ENCODE measurements at regions not wholly inside any gene's neighbourhood (a gene's known extent, or its start where the extent isn't known, plus 50 kb on each side); places are given as distances from the start of the nearest gene placed in this dataset.
"Not testable (repeated sequence)": the region's sequence is repeated elsewhere in the genome, so short reads cannot be mapped to it uniquely, and the experiment has no call there.

- DNase-seq (ENCODE audit: low read depth) = no peak
These were observed 242.1 kb downstream of the FGF9 start for GRCh38 chr13:21913010-21913409.

- no peak for DNase-seq (ENCODE audit: low read depth)
These were observed 246.5 kb downstream of the FGF9 start for GRCh38 chr13:21917086-21918015.

- DNase-seq (ENCODE audit: low read depth) = not testable (repeated sequence)
These were observed 249.9 kb downstream of the FGF9 start for GRCh38 chr13:21920802-21921201.

GRCh38 chr13:21924958-21925357, 254.1 kb downstream of the FGF9 start:
- DNase-seq (ENCODE audit: low read depth) = no peak

GRCh38 chr13:21925720-21926119, 254.8 kb downstream of the FGF9 start:
- no peak for DNase-seq (ENCODE audit: low read depth)

GRCh38 chr13:21929400-21929799, 258.5 kb downstream of the FGF9 start:
- no peak for DNase-seq (ENCODE audit: low read depth)

- DNase-seq (ENCODE audit: low read depth) = no peak
These were observed 259.7 kb downstream of the FGF9 start for GRCh38 chr13:21930536-21930935.

GRCh38 chr13:21932578-21932977, 261.7 kb downstream of the FGF9 start:
- no peak for DNase-seq (ENCODE audit: low read depth)

GRCh38 chr13:21932996-21933395, 262.1 kb downstream of the FGF9 start:
- no peak for DNase-seq (ENCODE audit: low read depth)

GRCh38 chr13:21934284-21934683, 263.4 kb downstream of the FGF9 start:
- DNase-seq (ENCODE audit: low read depth) = no peak

- DNase-seq (ENCODE audit: low read depth) = no peak
These were observed 265.8 kb downstream of the FGF9 start for GRCh38 chr13:21936674-21937073.

GRCh38 chr13:21938168-21938567, 267.3 kb downstream of the FGF9 start:
- no peak for DNase-seq (ENCODE audit: low read depth)

GRCh38 chr13:21938636-21939035, 267.8 kb downstream of the FGF9 start:
- DNase-seq (ENCODE audit: low read depth) = no peak

GRCh38 chr13:21942061-21942460, 271.2 kb downstream of the FGF9 start:
- DNase-seq (ENCODE audit: low read depth) = no peak

GRCh38 chr13:21944610-21945009, 273.7 kb downstream of the FGF9 start:
- no peak for DNase-seq (ENCODE audit: low read depth)

GRCh38 chr13:21945195-21945594, 274.3 kb downstream of the FGF9 start:
- no peak for DNase-seq (ENCODE audit: low read depth)

- DNase-seq (ENCODE audit: low read depth) = no peak
These were observed 276.1 kb downstream of the FGF9 start for GRCh38 chr13:21946964-21947363.

GRCh38 chr13:21948769-21949474, 278.0 kb downstream of the FGF9 start:
- no peak for DNase-seq (ENCODE audit: low read depth)

GRCh38 chr13:21949818-21950429, 279.1 kb downstream of the FGF9 start:
- no peak for DNase-seq (ENCODE audit: low read depth)

- DNase-seq (ENCODE audit: low read depth) = no peak
These were observed 285.8 kb downstream of the FGF9 start for GRCh38 chr13:21956666-21957065.

- DNase-seq (ENCODE audit: low read depth) = no peak
These were observed 287.0 kb downstream of the FGF9 start for GRCh38 chr13:21957833-21958232.

GRCh38 chr13:21960108-21960507, 289.2 kb downstream of the FGF9 start:
- DNase-seq (ENCODE audit: low read depth) = no peak

- DNase-seq (ENCODE audit: low read depth) = no peak
These were observed 293.8 kb downstream of the FGF9 start for GRCh38 chr13:21964686-21965085.

Measured in activated T-cell treated with anti-CD3 and anti-CD28 coated beads for 24 hours (primary cell).